ENCODE measurements at regions not wholly inside any gene's neighbourhood (a gene's known extent, or its start where the extent isn't known, plus 50 kb on each side); places are given as distances from the start of the nearest gene placed in this dataset.

- Histone ChIP-seq H3K23me2 (ENCODE audit: insufficient read length, low read depth, low read length, poor library complexity, severe bottlenecking) (no peaks in the 10 kb centered on the region), H3K56ac (ENCODE audit: insufficient read length, low read depth, low read length) (no peak overlapping the region), H3K18ac (ENCODE audit: insufficient read length, low read depth, low read length) (no peak overlapping the region), H2BK5ac (ENCODE audit: insufficient read length, low read length) (no peak overlapping the region), H3K27ac (ENCODE audit: insufficient read length, low read depth, low read length) (no peak overlapping the region), H3K14ac (ENCODE audit: insufficient read depth, low read length) (0 out of 2 replicates have a peak overlapping the region, but pooled peaks have one; percentile 57), H3T11ph (ENCODE audit: low read length) (no peak overlapping the region), H2AFZ (ENCODE audit: low read length) (no peak overlapping the region), H3K23ac (ENCODE audit: insufficient read length, low read depth, low read length) (no peak overlapping the region), H2AK5ac (ENCODE audit: insufficient read length, low read length) (no peak overlapping the region), H3K4me2 (ENCODE audit: insufficient read depth, insufficient read length, low read length) (no peak overlapping the region), H2BK20ac (ENCODE audit: low read depth, low read length, poor library complexity, severe bottlenecking) (no peak overlapping the region), H3K4me1 (ENCODE audit: insufficient read depth, low read length) (no peaks in the 10 kb centered on the region; the same call in 1 of the 2 replicates), H4K20me1 (ENCODE audit: control insufficient read depth, insufficient read depth, insufficient read length) (no peaks in the 10 kb centered on the region), H3K9ac (ENCODE audit: extremely low read depth, insufficient read length, low read length) (no peak overlapping the region), H2BK15ac (ENCODE audit: low read depth, low read length) (no peak overlapping the region), H2BK12ac (ENCODE audit: insufficient read length, low read depth, low read length) (no peak overlapping the region), H3K27me3 (ENCODE audit: insufficient read depth, low read length) (no peaks in the 10 kb centered on the region), H4K91ac (ENCODE audit: insufficient read length, low read depth, low read length) (no peak overlapping the region), H3K79me1 (ENCODE audit: insufficient read depth, low read depth, low read length, poor library complexity, severe bottlenecking) (no peaks in the 10 kb centered on the region), H4K8ac (replicated peaks; ENCODE audit: insufficient read length, low read depth, low read length) (no peak overlapping the region), H4K5ac (ENCODE audit: insufficient read length, low read depth, low read length) (no peak overlapping the region), H3K79me2 (ENCODE audit: insufficient read depth, low read length) (no peaks in the 10 kb centered on the region), H3K9me3 (ENCODE audit: control insufficient read depth, low read depth, low read length) (no peaks in the 10 kb centered on the region), H3K4ac (ENCODE audit: low read depth, low read length) (no peak overlapping the region), H2BK120ac (ENCODE audit: low read depth, low read length, poor library complexity, severe bottlenecking) (no peak overlapping the region)
- peaks cover 0 to 7% of the 10 kb centered on the region in 2 experiments; a peak in 1 of 4 replicates for H3K4me1 Mint-ChIP-seq
- DNase-seq, result no peak
- H3K36me3 Mint-ChIP-seq (ENCODE audit: insufficient read depth in 1 of 3, low read depth in 3 of 3), result no peaks in the 10 kb centered on the region
- H3K27me3 Mint-ChIP-seq (ENCODE audit: low read depth), result no peaks in the 10 kb centered on the region
- H3K4me3 Mint-ChIP-seq, result no peak overlapping the region
- H3K9me3 Mint-ChIP-seq, result no peaks in the 10 kb centered on the region
- peak overlapping the region in 1 of 3 experiments; percentile 76; a peak in 1 of 7 replicates for H3K27ac Mint-ChIP-seq
- TF ChIP-seq CTCF (conservative IDR thresholded peaks at IDR 0.05), result no peak
Measured at GRCh38 chr9:8251566-8251965, 452.0 kb upstream of the DMAC1 start.

Measured in H9 (cell line).